ENCODE measurements at regions not wholly inside any gene's neighbourhood (a gene's known extent, or its start where the extent isn't known, plus 50 kb on each side); places are given as distances from the start of the nearest gene placed in this dataset.

DNA sequence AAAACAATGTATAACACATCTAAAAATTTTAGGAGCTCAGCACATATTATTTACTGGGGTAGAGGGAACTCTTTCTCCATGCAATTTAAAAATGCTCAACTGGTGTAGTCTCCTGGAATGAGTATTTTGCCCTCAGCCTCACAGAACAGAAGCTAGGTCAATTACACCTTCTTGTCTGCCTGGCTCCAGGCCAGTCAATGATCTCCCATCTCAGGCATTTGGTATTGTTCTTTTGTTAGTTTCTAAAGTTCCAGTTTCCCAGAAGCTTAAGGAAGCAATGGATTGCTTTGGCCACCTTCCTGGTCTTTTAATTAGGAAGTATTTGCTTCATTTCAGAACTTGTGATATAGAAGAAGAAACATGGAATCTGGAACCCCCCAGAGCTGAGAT, 360.3 kb upstream of the ASIC2 start:
- H3K4me3 ChIP-seq (replicated peaks in 1 of 3; ENCODE audit: low read depth in 2 of 3, low read length in 3 of 3), result no peak overlapping the region
- Mint-ChIP-seq H3K4me1 (no peaks in the 10 kb centered on the region), H3K9me3 (no peaks in the 10 kb centered on the region), H3K27me3 (ENCODE audit: low read depth in 3 of 3) (peaks cover 6 to 10% (median 7%) of the 10 kb centered on the region in 3 donors), H3K36me3 (no peaks in the 10 kb centered on the region), H3K4me3 (no peak overlapping the region), H3K27ac (no peak overlapping the region)
- intact Hi-C loops (cut with micrococcal nuclease), result no loop called here
- no peak overlapping the region for H3K27ac ChIP-seq (ENCODE audit: low read depth in 1 of 2, low read length in 2 of 2)
- H3K79me2 ChIP-seq (ENCODE audit: insufficient read depth, low read length), result no peaks in the 10 kb centered on the region
- no peaks in the 10 kb centered on the region for H3K36me3 ChIP-seq (replicated peaks in 1 of 2; ENCODE audit: control insufficient read depth in 1 of 2, insufficient read depth in 2 of 2, low read length in 2 of 2)
- H3K9ac ChIP-seq (ENCODE audit: insufficient read depth, low read length, poor library complexity, severe bottlenecking), result no peak overlapping the region
- no peak for DNase-seq
- TF ChIP-seq, protein P1, sequence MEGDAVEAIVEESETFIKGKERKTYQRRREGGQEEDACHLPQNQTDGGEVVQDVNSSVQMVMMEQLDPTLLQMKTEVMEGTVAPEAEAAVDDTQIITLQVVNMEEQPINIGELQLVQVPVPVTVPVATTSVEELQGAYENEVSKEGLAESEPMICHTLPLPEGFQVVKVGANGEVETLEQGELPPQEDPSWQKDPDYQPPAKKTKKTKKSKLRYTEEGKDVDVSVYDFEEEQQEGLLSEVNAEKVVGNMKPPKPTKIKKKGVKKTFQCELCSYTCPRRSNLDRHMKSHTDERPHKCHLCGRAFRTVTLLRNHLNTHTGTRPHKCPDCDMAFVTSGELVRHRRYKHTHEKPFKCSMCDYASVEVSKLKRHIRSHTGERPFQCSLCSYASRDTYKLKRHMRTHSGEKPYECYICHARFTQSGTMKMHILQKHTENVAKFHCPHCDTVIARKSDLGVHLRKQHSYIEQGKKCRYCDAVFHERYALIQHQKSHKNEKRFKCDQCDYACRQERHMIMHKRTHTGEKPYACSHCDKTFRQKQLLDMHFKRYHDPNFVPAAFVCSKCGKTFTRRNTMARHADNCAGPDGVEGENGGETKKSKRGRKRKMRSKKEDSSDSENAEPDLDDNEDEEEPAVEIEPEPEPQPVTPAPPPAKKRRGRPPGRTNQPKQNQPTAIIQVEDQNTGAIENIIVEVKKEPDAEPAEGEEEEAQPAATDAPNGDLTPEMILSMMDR (IDR thresholded peaks at IDR 0.05), result no peak
- no peak overlapping the region for H3K4me2 ChIP-seq (replicated peaks; ENCODE audit: extremely low read depth, low read length, poor library complexity, severe bottlenecking)
- no peaks in the 10 kb centered on the region for H3K9me3 ChIP-seq (replicated peaks in 1 of 2; ENCODE audit: control insufficient read depth in 1 of 2, insufficient read depth in 1 of 2, low read length in 2 of 2)
- H2AFZ ChIP-seq (ENCODE audit: insufficient read depth, low read depth, low read length, poor library complexity, severe bottlenecking), result no peak overlapping the region
- no peaks in the 10 kb centered on the region for H4K20me1 ChIP-seq (ENCODE audit: insufficient read depth, low read length)
- no peaks in the 10 kb centered on the region for H3K4me1 ChIP-seq (ENCODE audit: control insufficient read depth in 1 of 2, insufficient read depth in 2 of 2, low read length in 2 of 2)
- H3K27me3 ChIP-seq (ENCODE audit: control insufficient read depth in 2 of 2, insufficient read depth in 2 of 2, low read length in 2 of 2), result peaks cover 2 to 4% of the 10 kb centered on the region in 2 donors

DNA sequence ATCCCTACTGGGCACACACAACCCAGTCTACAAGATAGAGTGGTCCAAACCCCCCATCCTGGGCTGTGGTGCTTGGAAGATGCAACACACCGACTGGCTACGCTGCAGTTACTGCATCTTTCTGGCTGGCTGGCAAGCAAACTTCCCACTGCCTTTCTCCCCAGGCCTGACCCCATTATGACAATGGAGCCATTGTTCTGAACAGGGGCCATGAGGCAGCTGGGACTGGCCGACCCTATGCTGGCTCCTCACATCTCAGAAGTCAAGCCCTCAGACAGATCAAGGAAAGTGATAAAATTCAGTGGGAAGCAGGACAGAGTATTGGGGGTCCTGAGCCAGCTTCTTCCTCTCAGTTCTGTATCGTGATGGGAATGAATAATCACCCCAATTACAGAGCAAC, 364.1 kb upstream of the ASIC2 start:
- Histone ChIP-seq H3K9ac (ENCODE audit: insufficient read depth, low read length, poor library complexity, severe bottlenecking) (no peak overlapping the region), H3K4me1 (ENCODE audit: control insufficient read depth in 1 of 2, insufficient read depth in 2 of 2, low read length in 2 of 2) (no peaks in the 10 kb centered on the region), H3K9me3 (replicated peaks in 1 of 2; ENCODE audit: control insufficient read depth in 1 of 2, insufficient read depth in 1 of 2, low read length in 2 of 2) (no peaks in the 10 kb centered on the region), H3K27me3 (ENCODE audit: control insufficient read depth in 2 of 2, insufficient read depth in 2 of 2, low read length in 2 of 2) (peaks cover 2% of the 10 kb centered on the region in 2 donors), H3K79me2 (ENCODE audit: insufficient read depth, low read length) (no peaks in the 10 kb centered on the region), H3K4me3 (replicated peaks in 1 of 3; ENCODE audit: low read depth in 2 of 3, low read length in 3 of 3) (no peak overlapping the region), H4K20me1 (ENCODE audit: insufficient read depth, low read length) (no peaks in the 10 kb centered on the region), H3K36me3 (replicated peaks in 1 of 2; ENCODE audit: control insufficient read depth in 1 of 2, insufficient read depth in 2 of 2, low read length in 2 of 2) (no peaks in the 10 kb centered on the region), H3K4me2 (replicated peaks; ENCODE audit: extremely low read depth, low read length, poor library complexity, severe bottlenecking) (no peak overlapping the region), H3K27ac (ENCODE audit: low read depth in 1 of 2, low read length in 2 of 2) (no peak overlapping the region), H2AFZ (ENCODE audit: insufficient read depth, low read depth, low read length, poor library complexity, severe bottlenecking) (no peak overlapping the region)
- 94% methylated on average over 2 of the region's 4 CpGs for WGBS (ENCODE audit: insufficient coverage)
- intact Hi-C loops (cut with micrococcal nuclease), result no loop called here
- H3K27me3 Mint-ChIP-seq (ENCODE audit: low read depth in 3 of 3), result peaks cover 0 to 5% (median 3%) of the 10 kb centered on the region in 3 donors
- H3K36me3 Mint-ChIP-seq, result no peaks in the 10 kb centered on the region
- H3K27ac Mint-ChIP-seq, result no peak overlapping the region
- DNase-seq, result no peak
- no peaks in the 10 kb centered on the region for H3K9me3 Mint-ChIP-seq
- no peaks in the 10 kb centered on the region for H3K4me1 Mint-ChIP-seq
- TF ChIP-seq, protein P1 (IDR thresholded peaks at IDR 0.05), result no peak
- H3K4me3 Mint-ChIP-seq, result no peak overlapping the region

All from CD14-positive monocyte (primary cell).